Middle frontal gyrus (tissue), 1 donor: ENCODE measurements at regions not wholly inside any gene's neighbourhood (a gene's known extent, or its start where the extent isn't known, plus 50 kb on each side); places are given as distances from the start of the nearest gene placed in this dataset.
"Not testable (repeated sequence)": the region's sequence is repeated elsewhere in the genome, so short reads cannot be mapped to it uniquely, and the experiment has no call there.

Experiments used
- DNase-seq: peaks from one replicate; pipeline ENCODE4 v3.0.0-alpha.2; 2015; ENCODE audit warnings: low spot score; ENCODE audit errors: extremely low spot score

- no peak for DNase-seq
These were observed 124.0 kb upstream of the PPP1R26 start for GRCh38 chr9:135355521-135356011.

GRCh38 chr9:135356021-135356420, 123.6 kb upstream of the PPP1R26 start:
- no peak for DNase-seq

GRCh38 chr9:135356796-135357195, 122.8 kb upstream of the PPP1R26 start:
- DNase-seq = no peak

GRCh38 chr9:135357863-135358551, 121.6 kb upstream of the PPP1R26 start:
- no peak for DNase-seq

- DNase-seq = no peak
These were observed 121.0 kb upstream of the PPP1R26 start for GRCh38 chr9:135358552-135358940.

- no peak for DNase-seq
These were observed 119.8 kb upstream of the PPP1R26 start for GRCh38 chr9:135359764-135360163.

- DNase-seq = no peak
These were observed 119.0 kb upstream of the PPP1R26 start for GRCh38 chr9:135360617-135361016.

GRCh38 chr9:135361668-135362067, 117.9 kb upstream of the PPP1R26 start:
- not testable (repeated sequence) for DNase-seq

GRCh38 chr9:135363596-135363995, 116.0 kb upstream of the PPP1R26 start:
- no peak for DNase-seq

GRCh38 chr9:135365013-135365768, 114.4 kb upstream of the PPP1R26 start:
- DNase-seq = no peak

- DNase-seq = no peak
These were observed 113.5 kb upstream of the PPP1R26 start for GRCh38 chr9:135366104-135366503.

- DNase-seq = no peak
These were observed 110.1 kb upstream of the PPP1R26 start for GRCh38 chr9:135369412-135369990.

GRCh38 chr9:135370411-135371375, 108.9 kb upstream of the PPP1R26 start:
- DNase-seq = no peak

- no peak for DNase-seq
These were observed 108.0 kb upstream of the PPP1R26 start for GRCh38 chr9:135371535-135371934.

GRCh38 chr9:135372036-135372435, 107.5 kb upstream of the PPP1R26 start:
- no peak for DNase-seq

- DNase-seq = no peak
These were observed 107.0 kb upstream of the PPP1R26 start for GRCh38 chr9:135372501-135373008.

GRCh38 chr9:135373151-135373685, 106.4 kb upstream of the PPP1R26 start:
- no peak for DNase-seq

GRCh38 chr9:135373820-135374219, 105.8 kb upstream of the PPP1R26 start:
- DNase-seq = no peak

GRCh38 chr9:135374591-135374990, 105.0 kb upstream of the PPP1R26 start:
- DNase-seq = no peak

GRCh38 chr9:135375001-135375400, 104.6 kb upstream of the PPP1R26 start:
- DNase-seq = no peak
